Neural progenitor cell (in vitro differentiated cells): ENCODE measurements at regions not wholly inside any gene's neighbourhood (a gene's known extent, or its start where the extent isn't known, plus 50 kb on each side); places are given as distances from the start of the nearest gene placed in this dataset.

Source experiments
- CTCF ChIP-seq: fragments of 200-600 bp; sonication (generic); IDR thresholded peaks from 2 replicates; pipeline ENCODE4 v1.5.1; 2017; ENCODE audit warnings: antibody characterized with exemption, mild to moderate bottlenecking
- EZH2 ChIP-seq: fragments of 200-600 bp; sonication (generic); IDR thresholded peaks from 2 replicates; pipeline ENCODE4 v1.6.1; 2017; ENCODE audit warnings: antibody characterized with exemption, mild to moderate bottlenecking, moderate library complexity
- EZH2phosphoT487 ChIP-seq: fragments of 200-600 bp; sonication (generic); IDR thresholded peaks from 2 replicates; pipeline ENCODE4 v1.6.1; 2017; ENCODE audit warnings: antibody characterized with exemption

GRCh38 chr20:51936377-51936776 lies 134.1 kb upstream of the SALL4 start:
- no peak for TF ChIP-seq CTCF
- TF ChIP-seq EZH2phosphoT487: no peak
- no peak for TF ChIP-seq EZH2
